HuH-7 (cell line): ENCODE measurements at regions not wholly inside any gene's neighbourhood (a gene's known extent, or its start where the extent isn't known, plus 50 kb on each side); places are given as distances from the start of the nearest gene placed in this dataset.

Experiments used
- DNase-seq: peaks from one replicate; pipeline ENCODE4 v3.0.0; 2011; ENCODE audit warnings: low spot score

- DNase-seq: no peak
These were observed 302.6 kb upstream of the SLC14A2 start for GRCh38 chr18:45312555-45313126.

GRCh38 chr18:45316127-45316526 lies 299.1 kb upstream of the SLC14A2 start:
- DNase-seq: no peak

- DNase-seq: no peak
These were observed 297.2 kb upstream of the SLC14A2 start for GRCh38 chr18:45317948-45318640.

GRCh38 chr18:45320724-45321123 lies 294.6 kb upstream of the SLC14A2 start:
- DNase-seq: no peak

- DNase-seq: no peak
These were observed 293.8 kb upstream of the SLC14A2 start for GRCh38 chr18:45321520-45321919.

- DNase-seq: no peak
These were observed 292.9 kb upstream of the SLC14A2 start for GRCh38 chr18:45322343-45322742.

- DNase-seq: no peak
These were observed 291.2 kb upstream of the SLC14A2 start for GRCh38 chr18:45324101-45324494.

GRCh38 chr18:45324495-45325113 lies 290.7 kb upstream of the SLC14A2 start:
- peak; percentile 14 for DNase-seq

GRCh38 chr18:45325778-45326177 lies 289.5 kb upstream of the SLC14A2 start:
- DNase-seq: no peak

GRCh38 chr18:45326505-45326904 lies 288.8 kb upstream of the SLC14A2 start:
- DNase-seq: no peak

- DNase-seq: no peak
These were observed 287.0 kb upstream of the SLC14A2 start for GRCh38 chr18:45328296-45328695.

- DNase-seq: no peak
These were observed 286.5 kb upstream of the SLC14A2 start for GRCh38 chr18:45328811-45329210.

- no peak for DNase-seq
These were observed 286.0 kb upstream of the SLC14A2 start for GRCh38 chr18:45329316-45329715.

GRCh38 chr18:45330170-45330594 lies 285.1 kb upstream of the SLC14A2 start:
- no peak for DNase-seq

- no peak for DNase-seq
These were observed 282.4 kb upstream of the SLC14A2 start for GRCh38 chr18:45332871-45333270.

GRCh38 chr18:45334191-45334590 lies 281.1 kb upstream of the SLC14A2 start:
- DNase-seq: no peak

GRCh38 chr18:45335282-45336043 lies 279.8 kb upstream of the SLC14A2 start:
- DNase-seq: no peak

GRCh38 chr18:45336448-45336847 lies 278.8 kb upstream of the SLC14A2 start:
- DNase-seq: no peak

GRCh38 chr18:45337477-45337876 lies 277.8 kb upstream of the SLC14A2 start:
- no peak for DNase-seq

GRCh38 chr18:45339810-45340550 lies 275.3 kb upstream of the SLC14A2 start:
- no peak for DNase-seq

GRCh38 chr18:45340884-45341283 lies 274.4 kb upstream of the SLC14A2 start:
- DNase-seq: no peak

GRCh38 chr18:45341454-45341853 lies 273.8 kb upstream of the SLC14A2 start:
- DNase-seq: no peak
